D721Med (cell line): ENCODE measurements at regions not wholly inside any gene's neighbourhood (a gene's known extent, or its start where the extent isn't known, plus 50 kb on each side); places are given as distances from the start of the nearest gene placed in this dataset.

Experiments used
- DNase-seq: peaks from one replicate; pipeline ENCODE4 v3.0.0; 2011; ENCODE audit warnings: low spot score; ENCODE audit not compliant: insufficient read length
- FAIRE-seq: peaks from 2 replicates; lab custom pipeline; 2011; peaks lifted over from hg19 to GRCh38; lab: Jason Lieb, UNC
- CTCF ChIP-seq: IDR thresholded peaks from 2 replicates; pipeline ENCODE4 v1.5.1; 2012; ENCODE audit warnings: mild to moderate bottlenecking, control low read depth; ENCODE audit not compliant: insufficient read depth; ENCODE audit errors: missing control alignments

GRCh38 chr5:164466033-164466432 lies 960.6 kb downstream of the MAT2B start:
- no peak for TF ChIP-seq CTCF
- DNase-seq (no peak), FAIRE-seq (no peak)

- no peak for FAIRE-seq
- no peak for TF ChIP-seq CTCF
Measured at GRCh38 chr5:164470312-164470711, 964.9 kb downstream of the MAT2B start.

GRCh38 chr5:164472165-164472564 lies 966.7 kb downstream of the MAT2B start:
- TF ChIP-seq CTCF = no peak
- FAIRE-seq = no peak
- DNase-seq = no peak

More at GRCh38 chr5:164470312-164470711, 964.9 kb downstream of the MAT2B start:
- DNase-seq = no peak

GRCh38 chr5:164475339-164475977 lies 970.0 kb downstream of the MAT2B start:
- TF ChIP-seq CTCF = peak; percentile 90
- DNase-seq = no peak
- peak; percentile 71 for FAIRE-seq

GRCh38 chr5:164481270-164481669 lies 975.9 kb downstream of the MAT2B start:
- FAIRE-seq (no peak), DNase-seq (no peak)
- no peak for TF ChIP-seq CTCF

GRCh38 chr5:164482351-164482750 lies 976.9 kb downstream of the MAT2B start:
- FAIRE-seq = no peak

More at GRCh38 chr5:164482351-164482750, 976.9 kb downstream of the MAT2B start:
- DNase-seq = no peak
- no peak for TF ChIP-seq CTCF
